Neural progenitor cell (in vitro differentiated cells): ENCODE measurements at regions not wholly inside any gene's neighbourhood (a gene's known extent, or its start where the extent isn't known, plus 50 kb on each side); places are given as distances from the start of the nearest gene placed in this dataset.

Experiments used
- CTCF ChIP-seq: fragments of 200-600 bp; sonication (generic); IDR thresholded peaks from 2 replicates; pipeline ENCODE4 v1.5.1; 2017; ENCODE audit warnings: antibody characterized with exemption, mild to moderate bottlenecking
- EZH2 ChIP-seq: fragments of 200-600 bp; sonication (generic); IDR thresholded peaks from 2 replicates; pipeline ENCODE4 v1.6.1; 2017; ENCODE audit warnings: antibody characterized with exemption, mild to moderate bottlenecking, moderate library complexity

GRCh38 chr12:4107436-4107878, 166.1 kb upstream of the CCND2 start:
- peak; percentile 66 for TF ChIP-seq CTCF
- no peak for TF ChIP-seq EZH2
